Astrocyte of the spinal cord (primary cell): ENCODE measurements at regions not wholly inside any gene's neighbourhood (a gene's known extent, or its start where the extent isn't known, plus 50 kb on each side); places are given as distances from the start of the nearest gene placed in this dataset.

ENCODE experiments used
- DNase-seq: peaks from one replicate; pipeline ENCODE4 v3.0.0; 2011; ENCODE audit warnings: low read depth, low spot score
- H3K4me3 ChIP-seq: 2 replicates; pipeline ENCODE4 v1.5.1; 2011; ENCODE audit warnings: low read depth, mild to moderate bottlenecking, low read length, moderate library complexity
- in situ Hi-C: cut with HindIII; loops from 2 replicates; pipeline ENCODE4 v1.10.0; 2017; ENCODE audit warnings: low sequenced_read_pairs
- TF ChIP-seq, protein P1 (sequence below): IDR thresholded peaks from 2 replicates; pipeline ENCODE4 v1.5.1; 2012; ENCODE audit warnings: low read depth, mild to moderate bottlenecking, low read length, inconsistent platforms

- no peak for DNase-seq
- TF ChIP-seq, protein P1, sequence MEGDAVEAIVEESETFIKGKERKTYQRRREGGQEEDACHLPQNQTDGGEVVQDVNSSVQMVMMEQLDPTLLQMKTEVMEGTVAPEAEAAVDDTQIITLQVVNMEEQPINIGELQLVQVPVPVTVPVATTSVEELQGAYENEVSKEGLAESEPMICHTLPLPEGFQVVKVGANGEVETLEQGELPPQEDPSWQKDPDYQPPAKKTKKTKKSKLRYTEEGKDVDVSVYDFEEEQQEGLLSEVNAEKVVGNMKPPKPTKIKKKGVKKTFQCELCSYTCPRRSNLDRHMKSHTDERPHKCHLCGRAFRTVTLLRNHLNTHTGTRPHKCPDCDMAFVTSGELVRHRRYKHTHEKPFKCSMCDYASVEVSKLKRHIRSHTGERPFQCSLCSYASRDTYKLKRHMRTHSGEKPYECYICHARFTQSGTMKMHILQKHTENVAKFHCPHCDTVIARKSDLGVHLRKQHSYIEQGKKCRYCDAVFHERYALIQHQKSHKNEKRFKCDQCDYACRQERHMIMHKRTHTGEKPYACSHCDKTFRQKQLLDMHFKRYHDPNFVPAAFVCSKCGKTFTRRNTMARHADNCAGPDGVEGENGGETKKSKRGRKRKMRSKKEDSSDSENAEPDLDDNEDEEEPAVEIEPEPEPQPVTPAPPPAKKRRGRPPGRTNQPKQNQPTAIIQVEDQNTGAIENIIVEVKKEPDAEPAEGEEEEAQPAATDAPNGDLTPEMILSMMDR: no peak
- H3K4me3 ChIP-seq: no peak overlapping the region
- in situ Hi-C loops: no loop called here
Measured at GRCh38 chr2:147530033-147530432, 314.8 kb upstream of the ACVR2A start.

- in situ Hi-C loops: no loop called here
- no peak overlapping the region for H3K4me3 ChIP-seq
- TF ChIP-seq, protein P1: no peak
- no peak for DNase-seq
Measured at GRCh38 chr2:147525819-147526489, 318.9 kb upstream of the ACVR2A start.

- in situ Hi-C loops: no loop called here
- no peak for DNase-seq
- H3K4me3 ChIP-seq: no peak overlapping the region
- TF ChIP-seq, protein P1: no peak
Measured at GRCh38 chr2:147524912-147525311, 319.9 kb upstream of the ACVR2A start.

GRCh38 chr2:147523415-147523814 is 321.4 kb upstream of the ACVR2A start:
- in situ Hi-C loops: no loop called here
- no peak overlapping the region for H3K4me3 ChIP-seq
- TF ChIP-seq, protein P1: no peak
- no peak for DNase-seq

GRCh38 chr2:147521936-147522335 is 322.9 kb upstream of the ACVR2A start:
- in situ Hi-C loops: no loop called here
- TF ChIP-seq, protein P1: no peak

GRCh38 chr2:147520817-147521216 is 324.0 kb upstream of the ACVR2A start:
- DNase-seq: no peak
- TF ChIP-seq, protein P1: no peak
- H3K4me3 ChIP-seq: no peak overlapping the region
- in situ Hi-C loops: no loop called here

More at GRCh38 chr2:147521936-147522335, 322.9 kb upstream of the ACVR2A start:
- no peak overlapping the region for H3K4me3 ChIP-seq
- no peak for DNase-seq
